Colonic mucosa (tissue), 4 donors: ENCODE measurements at regions not wholly inside any gene's neighbourhood (a gene's known extent, or its start where the extent isn't known, plus 50 kb on each side); places are given as distances from the start of the nearest gene placed in this dataset.

Source experiments
- DNase-seq: peaks from one replicate; pipeline ENCODE4 v3.0.0-alpha.2; 2020
- H3K27ac ChIP-seq: fragments of 200-600 bp; one replicate; pipeline ENCODE4 v1.8.0; 2021
- H3K27me3 ChIP-seq: fragments of 200-600 bp; one replicate; pipeline ENCODE4 v1.8.0; 2021
- H3K36me3 ChIP-seq: fragments of 200-600 bp; one replicate; pipeline ENCODE4 v1.8.0; 2021
- H3K4me1 ChIP-seq: fragments of 200-600 bp; one replicate; pipeline ENCODE4 v1.8.0; 2021; ENCODE audit warnings: mild to moderate bottlenecking
- H3K4me3 ChIP-seq: fragments of 200-600 bp; one replicate; pipeline ENCODE4 v1.8.0; 2021
- H3K9ac ChIP-seq, 2 donors: one replicate each; pipeline ENCODE4 v1.7.0; 2013; ENCODE audit warnings: control low read depth in 2 of 2, low read depth in 2 of 2, low read length in 2 of 2
- H3K9me3 ChIP-seq: fragments of 200-600 bp; one replicate; pipeline ENCODE4 v1.8.0; 2021
- intact Hi-C: fragments of 100-400 bp; cut with DNase I; formaldehyde crosslinking; loops from one replicate; pipeline ENCODE4 v1.14.1; 2022
- TF ChIP-seq, protein P1 (sequence below): fragments of 200-600 bp; IDR thresholded peaks from one replicate; pipeline ENCODE4 v1.8.0; 2022; ENCODE audit warnings: antibody characterized with exemption, mild to moderate bottlenecking
- donor health status: healthy.
- donor health status: DM: no; HTN: no; CAD: no.
- donor health status: DM: no; HTN: no; CAD: no.

DNA sequence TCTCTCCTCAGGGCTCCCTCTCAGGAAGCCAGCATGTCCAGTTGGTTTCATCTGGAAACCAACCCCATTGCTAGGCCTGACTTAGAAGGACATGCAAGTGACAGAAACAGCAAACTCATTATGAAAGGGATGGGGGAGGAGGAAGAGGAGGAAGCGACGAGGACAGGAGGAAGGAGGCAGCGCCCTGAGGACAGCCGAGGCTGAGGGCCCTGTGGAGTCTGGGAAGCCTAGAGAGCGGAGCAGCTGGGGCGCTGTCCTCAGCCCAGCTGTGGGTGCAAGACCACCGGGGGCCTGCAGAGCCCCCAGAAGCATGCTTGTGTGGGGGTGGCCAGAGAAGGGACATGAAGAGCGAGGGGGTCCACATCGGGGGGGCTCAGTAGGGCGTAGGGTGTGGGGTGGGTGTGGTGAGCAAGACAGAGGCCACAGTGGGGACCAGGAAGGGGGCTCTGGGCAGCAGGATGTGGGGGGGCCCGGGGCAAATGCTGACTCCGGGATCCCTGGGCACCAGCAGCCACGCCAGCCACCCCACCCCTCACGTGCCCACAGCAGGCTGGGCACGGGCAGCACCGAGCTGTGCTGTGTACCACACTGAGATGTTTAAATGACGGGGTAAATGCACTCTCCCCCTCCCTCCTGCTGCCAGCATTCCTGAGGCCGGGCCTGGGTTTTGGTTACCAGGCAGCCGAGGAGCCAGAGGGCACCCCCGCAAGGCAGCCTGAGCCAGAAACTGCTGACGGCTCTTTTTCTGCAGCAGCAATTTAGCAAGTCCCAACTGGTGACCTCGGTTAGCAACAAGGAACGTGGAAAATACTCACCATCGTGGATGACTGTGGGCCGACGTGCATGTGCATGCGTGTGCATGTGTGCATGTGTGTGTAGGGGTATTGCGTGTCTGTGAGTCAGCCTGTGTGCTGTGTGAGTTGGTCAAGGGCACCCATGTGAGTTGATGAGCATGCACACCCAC, 82.7 kb upstream of the LINC01488 start:
- no peaks in the 10 kb centered on the region for H3K36me3 ChIP-seq
- no peak overlapping the region for H3K9ac ChIP-seq
- intact Hi-C loops: no loop called here
- H3K4me1 ChIP-seq: no peaks in the 10 kb centered on the region
- H3K27ac ChIP-seq: no peak overlapping the region
- TF ChIP-seq, protein P1, sequence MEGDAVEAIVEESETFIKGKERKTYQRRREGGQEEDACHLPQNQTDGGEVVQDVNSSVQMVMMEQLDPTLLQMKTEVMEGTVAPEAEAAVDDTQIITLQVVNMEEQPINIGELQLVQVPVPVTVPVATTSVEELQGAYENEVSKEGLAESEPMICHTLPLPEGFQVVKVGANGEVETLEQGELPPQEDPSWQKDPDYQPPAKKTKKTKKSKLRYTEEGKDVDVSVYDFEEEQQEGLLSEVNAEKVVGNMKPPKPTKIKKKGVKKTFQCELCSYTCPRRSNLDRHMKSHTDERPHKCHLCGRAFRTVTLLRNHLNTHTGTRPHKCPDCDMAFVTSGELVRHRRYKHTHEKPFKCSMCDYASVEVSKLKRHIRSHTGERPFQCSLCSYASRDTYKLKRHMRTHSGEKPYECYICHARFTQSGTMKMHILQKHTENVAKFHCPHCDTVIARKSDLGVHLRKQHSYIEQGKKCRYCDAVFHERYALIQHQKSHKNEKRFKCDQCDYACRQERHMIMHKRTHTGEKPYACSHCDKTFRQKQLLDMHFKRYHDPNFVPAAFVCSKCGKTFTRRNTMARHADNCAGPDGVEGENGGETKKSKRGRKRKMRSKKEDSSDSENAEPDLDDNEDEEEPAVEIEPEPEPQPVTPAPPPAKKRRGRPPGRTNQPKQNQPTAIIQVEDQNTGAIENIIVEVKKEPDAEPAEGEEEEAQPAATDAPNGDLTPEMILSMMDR: no peak
- DNase-seq: no peak
- no peaks in the 10 kb centered on the region for H3K27me3 ChIP-seq
- no peaks in the 10 kb centered on the region for H3K9me3 ChIP-seq
- H3K4me3 ChIP-seq: no peak overlapping the region

DNA sequence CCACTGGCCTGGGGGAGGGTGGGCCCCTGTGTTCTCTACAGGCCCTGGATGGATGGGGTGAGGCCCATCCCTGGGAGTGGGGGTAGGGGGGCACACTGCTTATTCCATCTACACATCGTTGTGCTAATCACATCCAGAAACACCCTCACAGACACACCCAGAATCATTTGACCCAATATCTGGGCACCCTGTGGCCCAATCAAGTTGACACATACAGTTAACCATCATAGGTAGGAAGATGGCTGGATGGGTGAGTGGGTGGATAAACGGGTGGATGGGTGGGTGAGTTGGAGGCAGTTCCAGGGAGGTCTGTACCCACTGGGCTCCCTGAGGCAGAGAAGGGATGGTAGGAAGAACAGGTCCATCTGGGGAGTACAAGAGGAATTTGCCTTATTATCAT, 81.3 kb upstream of the LINC01488 start:
- Histone ChIP-seq H3K36me3 (no peaks in the 10 kb centered on the region), H3K4me3 (no peak overlapping the region), H3K9ac (no peak overlapping the region), H3K27me3 (no peaks in the 10 kb centered on the region), H3K9me3 (no peaks in the 10 kb centered on the region), H3K4me1 (no peaks in the 10 kb centered on the region), H3K27ac (no peak overlapping the region)
- DNase-seq: no peak
- intact Hi-C loops: no loop called here
- TF ChIP-seq, protein P1: no peak

DNA sequence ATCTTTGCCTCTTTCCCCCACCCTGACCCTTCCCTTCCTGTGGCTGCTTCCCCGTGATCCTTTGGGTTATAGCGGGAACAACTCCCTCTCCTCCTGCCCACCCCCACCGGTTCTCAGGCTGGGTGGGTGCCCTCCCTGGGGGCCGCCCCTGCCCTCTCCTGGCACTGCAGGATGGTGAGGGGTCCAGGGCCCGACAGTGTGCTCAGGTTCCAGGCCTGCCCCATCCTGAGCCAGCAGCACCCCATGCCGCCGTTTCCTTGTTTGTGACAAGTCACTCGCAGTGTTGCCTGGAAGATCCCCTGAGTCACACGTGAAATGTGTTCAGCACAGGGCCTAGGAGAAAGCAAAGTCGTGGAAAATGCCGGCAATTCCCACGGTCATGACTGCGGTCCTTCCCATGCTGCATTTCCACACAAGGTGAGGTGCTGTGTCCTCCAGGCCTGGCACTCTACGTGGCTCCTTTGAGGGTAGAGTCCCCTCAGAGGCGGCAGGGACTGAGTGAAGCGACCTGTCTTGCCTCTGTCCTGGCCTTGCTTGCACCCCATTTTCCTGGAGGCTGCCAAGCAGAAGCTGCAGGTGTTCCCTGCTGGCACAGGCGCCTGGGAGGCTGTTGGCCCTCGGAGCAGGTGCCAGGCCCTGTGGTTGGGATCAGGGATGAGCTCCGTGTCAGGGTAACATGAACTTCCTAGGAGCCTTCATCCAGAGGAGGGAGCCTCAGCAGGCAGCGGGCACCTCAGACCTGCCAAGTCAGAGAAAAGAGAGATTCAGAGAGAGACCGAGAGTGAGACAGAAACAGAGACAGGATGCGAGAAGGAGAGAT, 80.5 kb upstream of the LINC01488 start:
- intact Hi-C loops: no loop called here
- Histone ChIP-seq H3K9me3 (no peaks in the 10 kb centered on the region), H3K4me1 (no peaks in the 10 kb centered on the region), H3K36me3 (no peaks in the 10 kb centered on the region), H3K27me3 (no peaks in the 10 kb centered on the region), H3K27ac (no peak overlapping the region), H3K9ac (no peak overlapping the region), H3K4me3 (no peak overlapping the region)
- TF ChIP-seq, protein P1: no peak
- DNase-seq: no peak

GRCh38 chr11:69401715-69402114, 79.7 kb upstream of the LINC01488 start:
- H3K4me1 ChIP-seq: no peaks in the 10 kb centered on the region
- H3K9me3 ChIP-seq: no peaks in the 10 kb centered on the region
- intact Hi-C loops: no loop called here
- no peak overlapping the region for H3K27ac ChIP-seq
- no peaks in the 10 kb centered on the region for H3K36me3 ChIP-seq
- TF ChIP-seq, protein P1: no peak
- no peaks in the 10 kb centered on the region for H3K27me3 ChIP-seq
- H3K9ac ChIP-seq: no peak overlapping the region
- no peak overlapping the region for H3K4me3 ChIP-seq
- DNase-seq: no peak

- intact Hi-C loops: no loop called here
- Histone ChIP-seq H3K27me3 (no peaks in the 10 kb centered on the region), H3K9me3 (no peaks in the 10 kb centered on the region), H3K4me3 (no peak overlapping the region), H3K4me1 (no peaks in the 10 kb centered on the region), H3K9ac (no peak overlapping the region), H3K27ac (no peak overlapping the region), H3K36me3 (no peaks in the 10 kb centered on the region)
- no peak for DNase-seq
- TF ChIP-seq, protein P1: no peak
These were observed 79.1 kb upstream of the LINC01488 start for GRCh38 chr11:69402251-69402887.
